ENCODE measurements at regions not wholly inside any gene's neighbourhood (a gene's known extent, or its start where the extent isn't known, plus 50 kb on each side); places are given as distances from the start of the nearest gene placed in this dataset.

GRCh38 chr12:58064666-58065065 lies 123.3 kb downstream of the ATP23 start:
- intact Hi-C loops (cut with micrococcal nuclease): no loop called here
- TF ChIP-seq, protein P1, sequence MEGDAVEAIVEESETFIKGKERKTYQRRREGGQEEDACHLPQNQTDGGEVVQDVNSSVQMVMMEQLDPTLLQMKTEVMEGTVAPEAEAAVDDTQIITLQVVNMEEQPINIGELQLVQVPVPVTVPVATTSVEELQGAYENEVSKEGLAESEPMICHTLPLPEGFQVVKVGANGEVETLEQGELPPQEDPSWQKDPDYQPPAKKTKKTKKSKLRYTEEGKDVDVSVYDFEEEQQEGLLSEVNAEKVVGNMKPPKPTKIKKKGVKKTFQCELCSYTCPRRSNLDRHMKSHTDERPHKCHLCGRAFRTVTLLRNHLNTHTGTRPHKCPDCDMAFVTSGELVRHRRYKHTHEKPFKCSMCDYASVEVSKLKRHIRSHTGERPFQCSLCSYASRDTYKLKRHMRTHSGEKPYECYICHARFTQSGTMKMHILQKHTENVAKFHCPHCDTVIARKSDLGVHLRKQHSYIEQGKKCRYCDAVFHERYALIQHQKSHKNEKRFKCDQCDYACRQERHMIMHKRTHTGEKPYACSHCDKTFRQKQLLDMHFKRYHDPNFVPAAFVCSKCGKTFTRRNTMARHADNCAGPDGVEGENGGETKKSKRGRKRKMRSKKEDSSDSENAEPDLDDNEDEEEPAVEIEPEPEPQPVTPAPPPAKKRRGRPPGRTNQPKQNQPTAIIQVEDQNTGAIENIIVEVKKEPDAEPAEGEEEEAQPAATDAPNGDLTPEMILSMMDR (IDR thresholded peaks at IDR 0.05): no peak
- Mint-ChIP-seq H3K27me3 (ENCODE audit: low read depth in 3 of 3) (peaks cover 0 to 1% (median 0%) of the 10 kb centered on the region in 3 donors), H3K27ac (no peak overlapping the region), H3K36me3 (no peaks in the 10 kb centered on the region), H3K4me3 (no peak overlapping the region), H3K4me1 (peaks cover 5% of the 10 kb centered on the region), H3K9me3 (peaks cover 5 to 16% (median 6%) of the 10 kb centered on the region in 7 donors)
- Histone ChIP-seq H3K27me3 (ENCODE audit: control insufficient read depth in 2 of 2, insufficient read depth in 2 of 2, low read length in 2 of 2) (no peaks in the 10 kb centered on the region), H3K27ac (ENCODE audit: low read depth in 1 of 2, low read length in 2 of 2) (no peak overlapping the region), H3K4me2 (replicated peaks; ENCODE audit: extremely low read depth, low read length, poor library complexity, severe bottlenecking) (no peak overlapping the region), H4K20me1 (ENCODE audit: insufficient read depth, low read length) (no peaks in the 10 kb centered on the region), H3K9me3 (replicated peaks in 1 of 2; ENCODE audit: control insufficient read depth in 1 of 2, insufficient read depth in 1 of 2, low read length in 2 of 2) (no peaks in the 10 kb centered on the region), H2AFZ (ENCODE audit: insufficient read depth, low read depth, low read length, poor library complexity, severe bottlenecking) (no peak overlapping the region), H3K36me3 (replicated peaks in 1 of 2; ENCODE audit: control insufficient read depth in 1 of 2, insufficient read depth in 2 of 2, low read length in 2 of 2) (no peaks in the 10 kb centered on the region), H3K9ac (ENCODE audit: insufficient read depth, low read length, poor library complexity, severe bottlenecking) (no peak overlapping the region), H3K4me3 (replicated peaks in 1 of 3; ENCODE audit: low read depth in 2 of 3, low read length in 3 of 3) (no peak overlapping the region), H3K4me1 (ENCODE audit: control insufficient read depth in 1 of 2, insufficient read depth in 2 of 2, low read length in 2 of 2) (no peaks in the 10 kb centered on the region), H3K79me2 (ENCODE audit: insufficient read depth, low read length) (no peaks in the 10 kb centered on the region)
- no CpG with 5 or more reads among the region's 1 CpG for WGBS (ENCODE audit: insufficient coverage)
- DNase-seq: no peak

DNA sequence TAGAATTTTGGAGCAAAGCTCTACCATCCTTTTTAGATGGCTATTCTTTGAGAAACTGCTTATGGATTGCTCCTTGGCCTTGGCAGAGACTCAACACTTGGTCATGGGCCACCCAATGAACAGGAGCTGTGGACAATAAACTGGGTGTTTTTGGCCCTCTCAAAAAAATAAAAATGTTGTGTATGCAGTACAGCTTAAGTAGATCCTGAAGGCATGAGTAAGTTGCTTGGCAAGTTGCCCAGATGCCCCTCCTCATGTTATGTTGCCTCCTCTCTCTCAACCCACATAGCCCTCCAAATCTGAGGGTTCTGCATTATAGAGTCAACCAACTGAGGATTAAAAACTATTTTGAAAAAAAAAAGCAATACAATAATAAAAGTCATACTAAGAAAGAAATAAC lies 124.9 kb downstream of the ATP23 start:
- H3K4me2 ChIP-seq (replicated peaks; ENCODE audit: extremely low read depth, low read length, poor library complexity, severe bottlenecking): no peak overlapping the region
- Mint-ChIP-seq H3K27me3 (ENCODE audit: low read depth in 3 of 3) (no peaks in the 10 kb centered on the region), H3K4me3 (no peak overlapping the region), H3K4me1 (peaks cover 13% of the 10 kb centered on the region), H3K27ac (no peak overlapping the region), H3K9me3 (peaks cover 0 to 12% (median 5%) of the 10 kb centered on the region in 7 donors), H3K36me3 (no peaks in the 10 kb centered on the region)
- H3K9ac ChIP-seq (ENCODE audit: insufficient read depth, low read length, poor library complexity, severe bottlenecking): no peak overlapping the region
- H2AFZ ChIP-seq (ENCODE audit: insufficient read depth, low read depth, low read length, poor library complexity, severe bottlenecking): no peak overlapping the region
- H3K36me3 ChIP-seq (replicated peaks in 1 of 2; ENCODE audit: control insufficient read depth in 1 of 2, insufficient read depth in 2 of 2, low read length in 2 of 2): no peaks in the 10 kb centered on the region
- H3K4me3 ChIP-seq (replicated peaks in 1 of 3; ENCODE audit: low read depth in 2 of 3, low read length in 3 of 3): no peak overlapping the region
- intact Hi-C loops (cut with micrococcal nuclease): no loop called here
- H3K27me3 ChIP-seq (ENCODE audit: control insufficient read depth in 2 of 2, insufficient read depth in 2 of 2, low read length in 2 of 2): no peaks in the 10 kb centered on the region
- no peaks in the 10 kb centered on the region for H3K79me2 ChIP-seq (ENCODE audit: insufficient read depth, low read length)
- peaks cover 0 to 4% of the 10 kb centered on the region in 2 donors for H3K4me1 ChIP-seq (ENCODE audit: control insufficient read depth in 1 of 2, insufficient read depth in 2 of 2, low read length in 2 of 2)
- no peaks in the 10 kb centered on the region for H3K9me3 ChIP-seq (replicated peaks in 1 of 2; ENCODE audit: control insufficient read depth in 1 of 2, insufficient read depth in 1 of 2, low read length in 2 of 2)
- TF ChIP-seq, protein P1 (IDR thresholded peaks at IDR 0.05): no peak
- H4K20me1 ChIP-seq (ENCODE audit: insufficient read depth, low read length): no peaks in the 10 kb centered on the region
- H3K27ac ChIP-seq (ENCODE audit: low read depth in 1 of 2, low read length in 2 of 2): no peak overlapping the region
- no peak for DNase-seq

Measured in CD14-positive monocyte (primary cell).